NK-92 treated with Interleukin-12 subunit alpha and Interleukin-12 subunit beta, amount 100 ng/mL, for 24 hours (cell line): ENCODE measurements at regions not wholly inside any gene's neighbourhood (a gene's known extent, or its start where the extent isn't known, plus 50 kb on each side); places are given as distances from the start of the nearest gene placed in this dataset.

Source experiments
- DNase-seq: peaks from one replicate; lab custom pipeline; 2025; lab: John Stamatoyannopoulos, UW

DNA sequence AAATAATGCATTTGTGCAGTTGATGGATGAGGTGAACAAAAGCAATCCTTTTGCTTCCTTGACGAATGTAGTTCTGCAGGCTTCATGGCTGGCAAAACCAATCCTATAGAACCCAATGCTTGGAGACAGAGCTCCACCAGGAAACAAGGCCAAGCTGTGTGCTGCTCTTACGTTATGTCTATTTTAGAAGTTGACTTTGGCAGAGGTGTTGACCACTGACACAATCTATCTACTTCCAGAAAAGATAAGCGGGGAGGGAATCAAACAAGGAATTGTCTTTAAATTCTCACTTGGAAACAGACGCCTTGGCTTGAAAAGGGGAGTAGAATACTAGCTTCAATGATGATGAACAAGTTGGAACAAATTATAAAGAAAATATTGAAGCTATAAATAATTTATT, 211.2 kb downstream of the SETD4 start:
- DNase-seq, result no peak

DNA sequence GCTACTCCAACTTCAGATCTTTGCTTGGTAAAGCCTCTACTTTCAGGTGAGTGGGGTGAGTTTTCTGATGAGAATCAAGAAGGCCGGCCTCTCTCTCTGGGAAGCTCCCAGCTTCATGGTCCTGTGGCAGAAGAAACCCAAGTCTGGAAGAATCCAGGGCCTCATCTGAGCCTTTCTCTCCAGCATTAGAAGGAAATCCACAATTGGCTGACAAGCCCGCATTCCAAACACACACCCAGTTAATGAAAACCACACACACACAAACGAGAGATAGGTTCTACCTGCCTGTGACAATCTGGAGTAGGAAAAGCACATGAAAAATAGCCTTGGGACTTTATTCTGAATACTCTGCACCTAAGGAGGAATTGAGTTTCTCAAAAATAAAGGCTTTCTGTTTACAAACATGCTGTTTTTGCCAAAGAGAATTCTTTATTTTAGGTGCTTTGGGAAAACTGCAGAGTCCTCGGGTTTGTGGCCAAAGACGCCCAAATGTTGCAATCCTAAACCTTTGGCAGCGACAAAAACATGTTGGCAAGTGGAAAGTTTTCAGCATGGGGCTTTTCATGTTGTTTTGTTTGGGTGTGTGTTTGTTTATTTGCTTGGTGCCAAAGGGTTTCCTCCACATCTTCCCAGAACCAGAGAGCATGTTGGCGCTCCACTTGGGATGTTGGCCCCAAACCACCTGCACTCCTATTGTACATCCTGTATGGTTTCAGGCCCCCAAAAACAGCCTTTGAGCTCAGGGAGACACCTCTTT, 216.2 kb downstream of the SETD4 start:
- no peak for DNase-seq

DNA sequence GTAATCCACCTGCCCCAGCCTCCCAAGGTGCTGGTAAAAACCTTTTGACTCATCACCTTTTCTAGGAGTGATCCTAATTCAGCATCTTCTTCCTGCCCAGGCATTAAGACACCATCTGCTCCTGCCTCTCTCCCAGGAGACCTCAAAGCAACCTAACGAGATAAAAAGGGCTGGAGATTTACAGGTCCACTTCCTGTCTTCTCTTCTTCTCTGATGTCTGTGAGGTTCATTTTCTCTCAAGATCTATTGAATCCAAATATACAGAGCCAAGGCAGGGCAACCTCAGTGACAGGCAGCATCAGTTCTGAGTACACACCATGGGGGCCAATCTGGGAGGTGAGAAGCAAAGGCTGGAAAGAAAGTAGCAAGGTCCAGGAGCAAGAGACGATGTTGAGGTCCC, 219.4 kb downstream of the SETD4 start:
- no peak for DNase-seq

DNA sequence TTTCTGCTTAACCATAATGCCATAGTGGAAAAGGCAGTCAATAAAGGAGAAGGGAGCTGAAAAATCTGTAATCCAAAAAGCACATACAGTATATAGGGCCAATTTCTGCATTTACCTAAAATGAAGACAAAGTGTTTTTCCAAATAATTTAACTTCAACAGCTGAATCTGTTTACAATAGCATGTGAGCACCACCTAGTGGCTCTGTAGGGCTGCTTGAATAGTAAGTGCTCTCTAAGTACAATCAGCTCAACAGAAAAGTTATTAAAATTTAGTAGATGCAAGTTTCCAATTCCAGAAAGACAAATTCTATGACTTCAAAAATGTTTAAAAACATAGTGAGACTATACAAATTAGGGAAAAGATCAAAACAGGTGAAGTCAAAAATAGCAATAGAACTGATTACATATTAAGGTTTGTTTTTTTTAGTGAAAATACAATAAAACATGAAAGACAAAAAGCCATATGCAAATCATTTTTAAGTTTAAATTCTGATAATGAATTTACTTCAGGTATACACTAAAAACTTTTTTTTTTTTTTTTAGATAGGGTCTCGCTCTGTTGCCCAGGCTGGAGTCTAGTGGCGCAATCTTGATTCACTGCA, 220.0 kb downstream of the SETD4 start:
- DNase-seq, result no peak

DNA sequence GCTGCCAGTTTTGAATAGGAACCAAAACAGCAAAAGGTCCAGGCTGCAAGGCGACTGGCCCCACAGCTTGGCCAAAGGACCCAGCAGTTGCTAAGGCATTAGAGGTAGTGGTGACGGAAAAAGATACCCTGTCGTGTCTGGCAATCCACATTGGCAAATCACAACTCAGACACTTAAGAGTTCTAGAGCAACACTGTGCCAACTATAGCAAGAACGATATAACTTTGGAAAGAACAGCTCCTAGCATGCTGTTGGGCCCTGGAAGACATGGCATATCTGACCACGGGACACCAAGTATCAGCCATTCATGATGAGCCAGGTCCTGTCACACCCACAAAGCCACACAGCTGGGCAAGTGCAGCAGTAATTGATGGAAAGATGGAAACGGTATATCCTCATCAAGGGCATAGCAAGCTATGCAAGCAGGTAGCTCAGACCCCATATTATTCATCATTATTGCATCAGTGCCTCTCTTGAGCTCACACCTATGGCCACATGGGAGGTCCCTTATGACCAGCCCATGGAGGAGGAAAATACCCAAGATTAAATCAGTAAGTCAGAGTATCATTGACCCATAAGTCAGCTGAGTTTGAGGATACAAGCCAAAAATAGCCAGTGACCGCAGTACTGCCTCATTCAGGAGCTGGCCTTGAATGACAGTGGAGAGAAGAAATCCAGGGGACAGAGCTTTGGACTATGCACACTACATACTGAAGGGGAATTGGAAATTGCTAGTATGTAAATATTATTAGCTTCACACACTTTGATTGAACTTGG, 221.2 kb downstream of the SETD4 start:
- no peak for DNase-seq

DNA sequence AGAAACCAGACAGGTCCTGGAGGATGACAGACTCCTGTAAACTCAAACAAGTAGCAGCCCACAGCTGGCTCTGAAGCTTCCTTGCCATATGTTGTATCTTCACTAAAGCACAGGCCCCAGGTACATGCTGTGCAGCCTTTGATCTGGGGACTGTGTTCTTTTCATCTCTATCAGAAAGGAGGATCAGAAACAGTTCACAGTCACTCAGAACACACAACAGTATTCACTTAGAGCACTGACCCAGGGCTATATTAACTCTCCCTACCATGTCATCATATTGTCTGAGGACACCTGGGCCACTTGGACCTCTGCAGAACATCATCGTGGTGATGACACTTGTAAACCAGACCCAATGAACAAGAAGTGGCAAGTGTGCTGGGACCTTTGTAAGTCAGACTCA, 222.0 kb downstream of the SETD4 start:
- DNase-seq, result no peak

DNA sequence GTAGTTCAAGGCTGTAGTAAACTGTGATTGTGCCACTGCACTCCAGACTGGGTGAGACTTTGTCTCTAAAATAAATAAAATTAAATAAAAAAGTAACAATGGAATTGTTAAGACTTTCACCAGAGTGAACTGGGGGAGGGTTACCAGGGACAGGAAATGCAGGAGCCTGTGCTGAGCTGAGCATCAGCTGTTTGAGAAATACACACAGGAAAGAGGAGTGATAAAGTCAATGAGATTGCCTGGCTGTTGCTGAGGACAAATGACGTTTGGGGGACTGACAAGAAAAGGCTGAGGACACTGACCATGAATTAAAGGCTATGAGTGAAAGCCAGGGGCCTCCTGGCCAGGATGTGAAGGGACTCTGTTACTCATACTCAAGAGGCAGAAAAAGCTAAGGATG, 226.3 kb downstream of the SETD4 start:
- DNase-seq, result no peak

DNA sequence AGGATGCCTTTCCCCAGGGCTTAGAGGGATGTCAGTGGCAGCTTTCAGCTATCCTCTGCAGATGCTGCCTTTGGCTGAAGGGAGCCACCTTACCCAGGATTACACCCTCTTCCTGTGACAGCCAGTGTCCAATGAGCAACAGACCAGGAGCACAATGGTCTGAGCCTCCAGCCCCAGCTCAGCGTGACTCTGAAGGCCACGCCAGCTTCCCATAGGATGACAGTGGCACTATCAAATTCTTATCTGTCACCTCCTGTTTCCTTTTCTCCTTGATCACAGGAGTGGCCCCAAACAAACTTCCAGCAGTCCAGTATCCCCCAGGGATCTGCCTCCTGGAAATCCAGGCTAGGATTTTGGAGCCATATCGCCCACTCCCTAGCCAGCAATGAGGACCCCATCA, 226.9 kb downstream of the SETD4 start:
- no peak for DNase-seq

DNA sequence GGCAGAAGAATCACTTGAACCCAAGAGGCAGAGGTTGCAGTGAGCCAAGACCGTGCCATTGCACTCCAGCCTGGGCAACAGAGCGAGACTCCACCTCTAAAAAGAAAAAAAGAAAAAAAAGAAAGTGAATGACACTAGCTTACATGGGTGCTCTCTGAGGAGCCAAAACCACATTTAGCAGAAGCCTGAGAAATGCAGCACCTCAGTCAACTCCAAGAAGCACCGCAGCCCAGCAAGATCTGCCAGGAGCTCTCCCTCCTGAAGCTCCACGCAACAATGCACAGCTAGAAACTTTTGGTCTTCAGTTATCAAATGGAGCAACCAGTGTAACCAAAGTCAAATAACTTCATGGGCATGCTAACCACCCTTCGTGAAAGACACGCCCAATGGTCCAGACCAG, 229.1 kb downstream of the SETD4 start:
- no peak for DNase-seq

DNA sequence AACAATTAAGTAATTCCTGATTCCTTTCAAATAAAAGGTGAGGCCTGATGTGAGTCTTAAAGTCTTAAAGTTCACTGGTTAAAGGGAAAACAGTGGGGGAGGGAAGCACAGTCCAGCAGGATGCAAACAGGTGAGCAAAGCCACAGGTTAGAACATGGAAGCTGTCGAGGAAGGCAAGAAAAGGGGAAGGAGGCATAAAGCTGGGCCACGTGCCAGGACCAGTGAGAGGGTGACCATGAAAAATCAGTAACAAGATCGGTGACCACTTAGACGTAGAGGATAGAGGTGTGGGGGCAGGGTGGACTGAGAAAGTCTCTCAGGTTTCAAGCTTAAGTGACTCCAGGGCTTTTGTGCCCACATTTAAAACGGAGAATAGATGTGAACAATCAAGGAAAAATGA, 231.3 kb downstream of the SETD4 start:
- DNase-seq, result no peak

DNA sequence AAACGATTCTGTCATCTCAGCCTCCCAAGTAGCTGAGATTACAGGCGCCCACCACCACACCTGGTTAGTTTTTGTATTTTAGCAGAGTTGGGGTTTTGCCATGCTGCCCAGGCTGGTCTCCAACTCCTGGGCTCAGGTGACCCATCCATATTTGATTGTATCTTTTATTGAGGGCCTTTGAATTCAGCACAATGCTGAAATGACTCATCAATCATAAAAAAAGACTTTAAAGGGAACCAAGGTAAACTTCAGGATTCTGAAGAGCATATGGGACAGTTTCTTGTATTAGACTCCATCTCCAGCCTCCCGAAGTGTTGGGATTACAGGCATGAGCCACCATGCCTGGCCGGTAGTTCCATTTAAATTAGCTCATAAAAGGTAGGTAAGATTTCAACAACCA, 232.2 kb downstream of the SETD4 start:
- DNase-seq, result no peak

DNA sequence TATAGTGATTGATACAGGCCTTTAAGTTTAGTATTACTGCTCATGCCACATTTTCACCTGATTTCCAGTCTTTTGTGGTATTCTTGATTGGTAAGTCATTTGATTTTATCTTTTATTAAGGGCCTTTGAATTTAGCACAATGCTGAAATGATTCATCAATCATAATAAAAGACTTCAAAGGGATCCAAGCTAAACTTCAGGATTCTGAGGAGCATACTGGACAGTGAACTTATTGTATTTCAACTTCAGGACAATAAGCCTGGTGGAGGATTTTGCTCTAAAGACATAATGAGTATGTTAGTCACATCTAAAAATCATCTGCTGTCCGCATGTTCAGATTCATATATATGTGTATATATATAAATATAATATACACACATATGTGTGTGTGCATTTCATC, 233.3 kb downstream of the SETD4 start:
- no peak for DNase-seq

DNA sequence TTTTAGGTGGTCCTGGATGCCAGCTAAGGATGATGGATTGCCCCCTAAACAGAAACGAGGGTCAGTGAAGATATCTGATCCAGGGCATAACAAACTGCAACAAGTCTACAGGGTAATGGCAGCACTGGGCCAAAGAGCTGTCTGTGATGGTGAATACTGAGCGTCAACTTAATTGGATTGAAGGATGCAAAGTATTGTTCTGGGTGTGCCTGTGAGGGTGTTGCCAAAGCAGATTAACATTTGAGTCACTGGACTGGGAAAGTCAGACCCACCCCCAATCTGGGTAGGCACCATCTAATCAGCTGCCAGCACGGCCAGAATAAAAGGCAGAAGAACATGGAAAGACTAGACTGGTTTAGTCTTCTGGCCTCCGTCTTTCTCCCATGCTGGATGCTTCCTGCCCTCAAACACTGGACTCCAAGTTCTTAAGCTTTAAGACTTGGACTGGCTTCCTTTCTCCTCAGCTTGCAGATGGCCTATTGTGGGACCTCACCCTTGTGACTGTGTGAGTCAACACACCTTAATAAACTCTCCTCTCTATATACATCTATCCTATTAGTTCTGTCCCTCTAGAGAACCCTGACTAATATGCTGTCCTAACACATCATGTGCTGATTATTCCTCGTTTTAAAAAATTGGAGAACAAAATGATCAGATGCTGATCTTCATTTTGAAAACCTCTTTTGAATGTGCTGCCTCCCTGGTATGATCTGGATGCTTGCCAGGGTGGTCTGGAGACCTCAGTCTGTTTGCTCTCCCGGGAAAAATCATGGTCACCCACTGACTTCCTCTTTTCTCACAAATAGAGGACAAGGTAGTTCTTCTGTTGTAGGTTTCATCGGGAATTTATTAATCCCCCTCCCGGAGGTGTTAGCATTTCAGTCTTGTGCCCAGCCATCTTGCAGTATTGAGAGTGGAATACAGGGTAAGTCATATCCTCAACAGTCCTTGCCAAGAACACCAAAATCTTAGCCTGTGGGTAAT, 234.7 kb downstream of the SETD4 start:
- DNase-seq, result no peak

DNA sequence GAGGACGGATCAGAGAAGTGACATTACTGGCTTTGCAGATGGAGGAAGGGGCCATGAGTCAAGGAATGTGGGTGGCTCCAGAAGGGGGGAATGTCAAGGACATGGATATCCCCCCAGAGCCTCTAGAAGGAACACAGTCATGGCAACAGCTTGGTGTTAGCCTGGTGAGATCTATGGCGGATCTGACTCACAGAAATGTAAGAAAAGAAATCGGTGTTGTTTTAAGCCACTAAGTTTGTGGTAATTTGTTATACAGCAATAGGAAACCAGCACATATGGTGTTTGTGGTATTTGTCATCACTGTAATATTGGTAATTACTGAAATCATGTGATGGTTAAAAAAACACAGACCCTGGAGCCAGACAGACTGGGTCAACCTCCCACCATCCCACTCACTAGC, 236.2 kb downstream of the SETD4 start:
- no peak for DNase-seq

DNA sequence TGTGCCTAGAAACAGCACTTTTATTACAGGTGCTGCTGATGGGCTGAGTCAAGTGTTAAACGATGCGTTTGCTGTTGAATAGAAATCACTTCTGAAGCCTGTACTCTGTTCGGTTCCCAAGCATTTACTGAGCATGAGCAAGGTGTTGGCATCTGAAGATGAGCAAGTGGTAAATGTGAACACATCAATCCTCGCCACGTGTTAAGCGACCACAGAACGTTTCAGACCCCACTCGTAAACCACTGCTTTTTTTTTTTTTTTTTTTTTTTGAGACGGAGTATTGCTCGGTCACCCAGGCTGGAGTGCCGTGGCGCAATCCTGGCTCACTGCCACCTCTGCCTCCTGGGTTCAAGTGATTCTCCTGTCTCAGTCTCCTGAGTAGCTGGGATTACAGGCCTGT, 241.2 kb downstream of the SETD4 start:
- no peak for DNase-seq

DNA sequence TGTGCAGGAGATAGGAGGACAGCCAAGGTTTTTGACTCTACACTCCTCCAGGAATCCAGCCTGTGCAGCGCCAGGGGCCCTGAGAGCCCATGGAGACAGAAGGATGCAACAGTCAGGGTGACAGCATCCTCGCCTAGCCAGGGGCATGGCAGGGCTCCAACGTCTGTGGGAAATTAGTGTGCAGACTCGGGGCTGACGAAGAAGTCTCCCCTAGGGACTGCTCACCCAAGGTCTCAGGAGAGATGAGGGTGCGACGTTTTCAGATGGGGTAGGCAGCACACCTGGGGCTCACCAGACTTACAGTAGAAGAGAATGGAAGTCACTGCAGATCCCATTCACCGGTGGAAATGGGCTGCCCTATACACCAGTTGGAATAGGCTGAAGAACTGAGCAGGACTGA, 241.7 kb downstream of the SETD4 start:
- no peak for DNase-seq

DNA sequence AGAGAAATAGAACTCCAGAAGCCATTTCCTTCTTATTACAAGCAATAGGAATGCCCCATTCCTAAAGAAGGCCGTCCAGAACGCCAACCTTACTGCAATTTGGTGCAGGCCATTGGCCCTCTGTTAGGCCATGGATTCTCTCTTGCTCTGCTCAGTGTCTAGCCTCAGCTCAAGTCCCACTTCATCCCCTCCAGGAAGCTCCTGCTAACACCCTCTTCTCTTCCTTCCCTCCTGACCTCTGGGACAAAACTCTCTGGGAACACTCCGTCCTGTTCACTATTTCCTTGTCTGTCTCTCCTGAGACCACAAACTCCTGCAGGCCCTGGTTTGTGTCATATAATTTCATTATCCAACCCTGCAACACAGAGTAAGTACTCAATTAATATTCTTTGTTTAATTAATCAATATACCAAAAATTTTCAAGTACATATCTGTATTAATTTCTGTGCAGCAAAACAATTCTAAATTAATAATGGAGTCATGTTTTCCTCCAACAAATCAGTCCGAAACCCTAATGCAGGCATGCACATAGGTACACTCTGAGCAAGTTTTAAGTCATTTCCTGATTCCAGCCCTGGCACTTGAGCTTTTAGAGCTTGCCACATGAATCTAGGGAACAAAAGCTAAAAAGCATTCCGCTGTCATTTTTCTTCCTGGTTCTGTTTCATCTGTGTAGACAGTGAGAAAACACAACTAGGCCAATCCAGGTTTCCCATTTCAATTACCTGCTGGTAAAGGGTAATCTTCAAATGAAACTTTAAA, 245.3 kb downstream of the SETD4 start:
- no peak for DNase-seq

DNA sequence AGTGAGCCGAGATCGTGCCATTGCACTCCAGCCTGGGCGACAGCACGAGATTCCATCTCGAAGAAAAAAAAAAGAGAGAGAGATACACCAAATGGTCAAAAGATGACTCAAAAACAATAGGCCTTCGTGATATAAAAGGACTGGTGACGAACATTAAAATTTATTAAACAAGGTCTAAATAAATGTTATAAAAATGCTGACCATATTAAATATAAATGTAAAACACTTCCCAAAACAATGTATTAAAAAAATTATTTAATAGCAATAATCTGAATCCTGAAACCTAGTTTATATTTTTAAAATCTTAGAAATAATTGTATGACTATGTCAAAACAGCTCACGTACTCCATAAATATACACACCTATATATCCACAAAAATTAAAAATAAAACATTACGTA, 247.6 kb downstream of the SETD4 start:
- no peak for DNase-seq

DNA sequence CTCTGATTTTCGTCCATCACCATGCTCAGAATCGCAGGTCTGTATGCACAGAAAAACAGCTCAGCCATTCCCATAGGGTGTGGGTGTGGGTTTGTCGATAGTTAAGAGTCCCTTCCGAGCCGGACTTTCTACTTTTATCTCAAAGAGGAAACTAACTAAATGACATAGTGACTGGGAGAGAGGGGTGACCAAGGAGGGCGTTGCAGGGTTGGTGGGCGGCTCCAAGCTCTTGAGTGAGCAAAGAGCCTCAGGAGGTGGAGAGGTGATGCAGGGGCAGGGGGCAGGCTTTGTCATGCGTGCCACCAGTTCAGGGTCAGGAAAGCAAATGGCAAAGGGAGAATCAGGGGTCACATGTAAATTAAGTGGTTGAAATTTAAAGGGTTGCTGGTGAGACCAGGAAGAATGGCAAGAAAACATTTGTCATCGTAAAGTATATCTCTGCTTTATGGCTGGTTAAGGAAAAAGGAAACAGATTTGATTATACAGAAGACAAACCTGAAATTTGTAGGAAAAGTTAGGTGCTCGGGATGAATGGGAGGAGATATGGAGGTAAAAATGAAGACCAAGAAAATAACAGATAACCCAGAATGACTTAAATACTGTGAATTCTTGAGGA, 249.0 kb downstream of the SETD4 start:
- no peak for DNase-seq

DNA sequence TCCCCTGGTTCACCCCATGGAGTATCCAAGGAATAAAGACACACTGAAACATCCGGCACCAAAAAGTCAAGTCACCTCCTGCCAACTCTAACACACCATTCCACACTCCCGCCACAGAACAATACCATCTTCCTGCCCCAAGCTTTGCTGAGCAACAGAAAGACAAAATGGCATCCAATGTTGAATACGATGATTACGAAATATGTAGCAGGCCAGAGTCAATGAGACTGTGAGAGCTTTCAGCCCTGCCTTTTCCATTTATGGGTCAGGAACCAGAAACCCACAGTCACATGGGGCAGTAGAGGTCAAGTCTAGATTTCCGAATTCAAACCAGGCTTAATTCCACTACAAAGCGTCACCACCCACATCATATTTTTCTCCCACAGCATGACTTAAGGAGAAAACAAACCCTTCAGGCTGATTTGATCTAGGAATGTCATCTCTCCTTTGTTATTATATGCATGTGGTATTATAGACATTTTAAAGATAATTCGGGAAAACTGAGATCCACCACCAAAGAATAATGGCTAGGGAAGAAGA, 249.8 kb downstream of the SETD4 start:
- DNase-seq, result no peak

DNA sequence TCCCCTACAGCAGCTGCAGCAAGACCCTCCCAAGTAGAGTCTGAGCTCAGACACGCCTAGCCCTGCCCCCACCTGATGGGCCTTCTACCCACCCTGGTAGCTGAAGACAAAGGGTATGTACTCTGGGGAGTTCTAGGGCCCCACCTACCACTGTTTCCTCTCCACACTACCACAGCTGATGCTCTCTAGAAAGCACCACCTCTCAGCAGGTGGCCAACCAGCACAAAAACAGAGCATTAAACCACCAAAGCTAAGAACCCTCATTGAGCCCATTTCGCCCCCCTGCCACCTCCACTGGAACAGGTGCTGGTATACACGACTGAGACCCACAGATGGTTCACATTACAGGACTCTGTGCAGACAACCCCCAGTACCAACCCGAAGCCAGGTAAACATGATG, 258.9 kb downstream of the SETD4 start:
- DNase-seq, result no peak
